Sciatic nerve (tissue), 2 donors: ENCODE measurements at regions not wholly inside any gene's neighbourhood (a gene's known extent, or its start where the extent isn't known, plus 50 kb on each side); places are given as distances from the start of the nearest gene placed in this dataset.

Experiments
- ATAC-seq: fragments of 200-7000 bp; cut with Tn5 transposase; one replicate; pipeline ENCODE4 v1.9.1; 2020; ENCODE audit warnings: mild to moderate bottlenecking, moderate library complexity
- DNase-seq: peaks from one replicate; pipeline ENCODE4 v3.0.0-alpha.2; 2020; ENCODE audit warnings: low spot score
- intact Hi-C: fragments of 100-400 bp; cut with DNase I; formaldehyde crosslinking; loops from one replicate; pipeline ENCODE4 v1.14.2; 2022
- donor health status: DM: no; HTN: no; CAD: no.
- donor health status: DM: no; HTN: no; CAD: no.

GRCh38 chr20:58097429-58097828, 131.0 kb downstream of the ANKRD60 start:
- intact Hi-C loops = no loop called here
- ATAC-seq (no peak), DNase-seq (no peak)

GRCh38 chr20:58096880-58097423, 131.5 kb downstream of the ANKRD60 start:
- ATAC-seq = no peak
- no peak for DNase-seq
- intact Hi-C loops = no loop called here

GRCh38 chr20:58094698-58095097, 133.8 kb downstream of the ANKRD60 start:
- intact Hi-C loops = no loop called here
- peak; percentile 13 for DNase-seq
- ATAC-seq = no peak

- DNase-seq = peak; percentile 17
- intact Hi-C loops = no loop called here
- no peak for ATAC-seq
These were observed 134.3 kb downstream of the ANKRD60 start for GRCh38 chr20:58094160-58094559.

- DNase-seq (peak; percentile 48), ATAC-seq (no peak)
- intact Hi-C loops = no loop called here
These were observed 135.6 kb downstream of the ANKRD60 start for GRCh38 chr20:58092871-58093270.

- intact Hi-C loops = no loop called here
- ATAC-seq (no peak), DNase-seq (no peak)
These were observed 136.1 kb downstream of the ANKRD60 start for GRCh38 chr20:58092353-58092752.

- no peak for ATAC-seq
- peak; percentile 41 for DNase-seq
- intact Hi-C loops = no loop called here
These were observed 136.6 kb downstream of the ANKRD60 start for GRCh38 chr20:58091810-58092209.

- DNase-seq = peak; percentile 30
- intact Hi-C loops = no loop called here
- no peak for ATAC-seq
These were observed 138.3 kb downstream of the ANKRD60 start for GRCh38 chr20:58090161-58090560.

GRCh38 chr20:58088625-58089024, 139.8 kb downstream of the ANKRD60 start:
- DNase-seq = peak; percentile 21
- intact Hi-C loops = loop anchor here (10.0 kb wide), 1 partner anchor 434 kb away; no protein-coding TSS in a partner anchor
- ATAC-seq = no peak

- intact Hi-C loops = loop anchor here (10.0 kb wide), 1 partner anchor 433 kb away; no protein-coding TSS in a partner anchor
These were observed 140.3 kb downstream of the ANKRD60 start for GRCh38 chr20:58088105-58088504.

GRCh38 chr20:58087562-58087858, 140.9 kb downstream of the ANKRD60 start:
- DNase-seq = no peak
- ATAC-seq = no peak
- intact Hi-C loops = loop anchor here (10.0 kb wide), 1 partner anchor 433 kb away; no protein-coding TSS in a partner anchor

More at GRCh38 chr20:58088105-58088504, 140.3 kb downstream of the ANKRD60 start:
- DNase-seq (peak; percentile 10), ATAC-seq (no peak)

GRCh38 chr20:58086763-58087561, 141.5 kb downstream of the ANKRD60 start:
- no peak for ATAC-seq
- peak; percentile 59 for DNase-seq
- intact Hi-C loops = loop anchor here (10.0 kb wide), 1 partner anchor 432 kb away; no protein-coding TSS in a partner anchor

- peak; percentile 62 for ATAC-seq
- intact Hi-C loops = loop anchor here (10.0 kb wide), 1 partner anchor 430 kb away; no protein-coding TSS in a partner anchor
- peak; percentile 51 for DNase-seq
These were observed 143.5 kb downstream of the ANKRD60 start for GRCh38 chr20:58084966-58085365.

- DNase-seq (peak; percentile 36), ATAC-seq (no peak)
- intact Hi-C loops = loop anchor here (10.0 kb wide), 1 partner anchor 430 kb away; no protein-coding TSS in a partner anchor
These were observed 143.9 kb downstream of the ANKRD60 start for GRCh38 chr20:58084566-58084965.

- ATAC-seq = peak; percentile 51
- intact Hi-C loops = loop anchor here (10.0 kb wide), 1 partner anchor 427 kb away; no protein-coding TSS in a partner anchor
- no peak for DNase-seq
These were observed 146.6 kb downstream of the ANKRD60 start for GRCh38 chr20:58081846-58082245.

- ATAC-seq = peak; percentile 69
- intact Hi-C loops = no loop called here
- DNase-seq = peak; percentile 25
These were observed 149.5 kb downstream of the ANKRD60 start for GRCh38 chr20:58078741-58079522.

- ATAC-seq = no peak
- peak; percentile 14 for DNase-seq
- intact Hi-C loops = no loop called here
These were observed 151.2 kb downstream of the ANKRD60 start for GRCh38 chr20:58077282-58077681.

- no peak for ATAC-seq
- DNase-seq = peak; percentile 27
- intact Hi-C loops = no loop called here
These were observed 152.0 kb downstream of the ANKRD60 start for GRCh38 chr20:58076405-58076804.

GRCh38 chr20:58075586-58076345, 152.7 kb downstream of the ANKRD60 start:
- ATAC-seq = no peak
- intact Hi-C loops = no loop called here
- peak; percentile 50 for DNase-seq
